Right renal pelvis (tissue), 4 donors: ENCODE measurements at regions not wholly inside any gene's neighbourhood (a gene's known extent, or its start where the extent isn't known, plus 50 kb on each side); places are given as distances from the start of the nearest gene placed in this dataset.

Source experiments
- DNase-seq, 4 donors: peaks; one replicate each; pipeline ENCODE4 v3.0.0-alpha.2; 2013; ENCODE audit warnings: low read depth in 4 of 4, low spot score in 3 of 4, missing footprints in 1 of 4

DNA sequence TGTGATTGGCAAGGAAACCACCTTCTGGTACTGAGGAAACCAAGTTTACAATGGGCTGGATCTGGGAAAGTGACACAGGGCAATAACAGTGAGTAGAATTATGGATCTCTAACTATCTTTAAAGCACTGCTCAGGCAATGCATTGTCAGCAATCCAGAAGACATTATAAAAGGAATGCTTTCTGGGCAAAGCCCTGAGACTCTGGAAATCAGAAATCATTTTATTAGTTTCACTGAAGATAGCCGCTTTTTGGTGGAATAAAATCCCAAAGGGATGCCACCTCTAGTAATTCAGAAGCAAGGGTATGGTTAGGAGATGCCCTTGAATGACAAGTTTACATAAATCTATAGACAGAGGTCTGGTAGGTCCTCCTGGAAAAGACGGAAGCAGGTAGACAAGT lies 211.1 kb downstream of the DMRT2 start:
- DNase-seq, result no peak

DNA sequence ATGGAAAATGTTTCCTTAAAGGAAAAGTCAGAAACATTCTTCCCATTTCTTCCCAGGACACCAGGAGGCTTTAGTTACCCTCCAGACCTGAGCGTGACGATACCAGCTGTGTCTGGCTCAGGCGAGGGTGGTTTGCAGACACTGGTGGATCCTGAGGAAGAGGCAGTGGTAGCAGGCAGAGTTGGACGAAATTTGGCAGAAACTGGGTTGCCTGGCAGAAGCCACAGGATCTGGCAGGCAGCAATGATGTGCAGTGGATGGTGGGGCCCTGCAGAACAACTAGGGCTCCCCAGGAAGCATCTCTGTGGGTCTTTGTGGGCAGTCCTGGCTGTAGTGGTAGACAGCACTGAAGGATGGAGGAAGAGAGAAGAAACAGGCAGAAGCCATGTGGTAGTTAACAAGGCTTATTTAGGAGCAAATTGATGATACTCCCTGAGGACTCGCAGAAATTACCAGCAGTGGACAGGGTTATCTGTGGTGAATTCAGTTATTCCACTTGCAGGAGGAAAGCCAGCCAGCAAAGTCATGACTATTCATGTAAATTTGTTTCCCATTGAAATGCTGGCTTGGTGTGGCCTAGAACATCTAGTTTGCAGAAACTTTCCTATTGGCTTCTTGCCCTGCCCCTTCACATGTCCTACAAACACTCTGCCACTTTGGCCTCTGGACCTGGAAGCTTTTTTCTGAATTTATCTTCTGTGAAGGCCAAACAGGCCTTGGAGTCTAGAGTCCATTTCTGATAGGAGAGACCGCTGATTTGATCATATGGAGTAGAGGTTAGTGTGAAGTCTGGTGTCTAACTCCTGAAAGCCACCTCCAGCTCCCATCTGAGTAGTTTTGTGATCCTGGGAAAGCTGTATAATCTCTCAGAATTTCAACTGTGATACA lies 212.0 kb downstream of the DMRT2 start:
- no peak for DNase-seq

DNA sequence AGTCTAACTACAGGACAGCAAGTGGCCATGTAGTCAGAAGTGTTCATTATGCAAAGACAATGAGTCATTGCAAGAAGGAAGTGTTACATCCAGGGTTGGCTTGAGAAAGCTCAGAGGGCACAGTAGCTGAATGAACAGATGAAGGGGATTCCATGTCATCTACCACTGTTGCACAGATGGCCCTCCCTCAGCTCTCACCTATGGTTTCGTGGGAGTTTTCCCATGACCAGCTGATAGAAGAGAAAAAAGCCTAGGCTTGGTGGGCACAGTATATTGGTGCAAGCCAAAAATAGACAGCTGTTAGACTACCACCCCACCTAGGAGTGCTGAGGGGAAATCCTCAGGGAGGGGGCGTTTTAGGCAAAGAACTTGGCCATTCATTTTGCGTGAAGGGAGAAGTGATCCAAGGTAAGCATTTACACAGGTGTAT lies 217.0 kb downstream of the DMRT2 start:
- DNase-seq, result no peak

DNA sequence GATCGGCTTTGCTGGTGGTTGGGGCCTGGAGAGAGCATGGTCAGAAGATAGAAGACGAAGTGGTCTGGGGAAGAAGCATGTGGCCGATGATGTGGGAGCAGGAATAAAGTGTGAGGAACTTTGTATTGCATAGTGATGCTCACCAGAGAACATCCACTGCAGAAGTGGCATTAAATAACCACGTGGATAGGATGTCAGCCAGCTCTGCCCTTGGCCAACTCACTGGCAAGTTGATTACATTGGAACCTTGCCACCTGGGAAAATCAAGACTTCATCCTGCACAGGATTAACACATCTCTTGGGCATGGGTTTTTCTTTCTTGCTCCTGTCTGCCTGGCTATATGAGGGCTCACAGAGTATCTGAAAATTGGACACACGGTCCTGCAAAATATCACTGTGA lies 217.4 kb downstream of the DMRT2 start:
- DNase-seq, result no peak

DNA sequence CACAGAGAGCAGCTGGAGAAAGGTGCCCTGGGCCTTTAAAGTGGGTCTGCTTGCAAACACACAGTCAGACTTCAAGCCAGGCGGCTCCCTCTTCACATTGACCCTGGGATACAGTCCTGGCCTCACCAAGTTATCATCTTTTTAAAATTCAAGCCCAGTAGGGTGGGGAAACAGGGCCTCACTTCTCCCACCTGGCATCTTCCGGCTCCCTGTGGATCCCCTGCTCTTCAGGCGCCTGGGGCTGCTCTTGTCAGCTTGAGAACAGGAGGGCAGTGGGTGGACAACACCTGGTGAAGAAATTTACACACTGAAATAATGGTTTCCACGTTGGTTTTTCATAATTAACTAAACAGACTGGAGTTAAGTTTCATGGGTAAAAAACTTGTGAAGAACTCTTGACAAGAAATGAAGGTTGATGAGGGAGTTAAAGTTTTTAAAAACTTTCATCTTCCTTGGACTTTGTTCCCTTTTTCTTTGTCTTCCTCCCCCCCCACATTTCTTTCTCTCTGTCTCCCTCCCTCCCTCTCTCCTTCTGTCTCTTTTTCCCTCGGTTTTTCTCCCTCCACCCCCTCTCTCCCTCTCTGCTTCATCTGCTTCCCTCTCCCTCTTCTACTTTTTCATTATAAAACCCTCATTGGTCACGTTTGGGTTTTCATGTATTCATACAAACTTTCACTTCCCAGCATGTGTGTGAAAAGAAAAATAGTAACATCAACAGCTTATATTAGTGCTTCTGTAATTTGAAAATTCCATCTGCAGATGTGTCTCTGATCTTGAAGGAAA lies 219.6 kb downstream of the DMRT2 start:
- no peak for DNase-seq

DNA sequence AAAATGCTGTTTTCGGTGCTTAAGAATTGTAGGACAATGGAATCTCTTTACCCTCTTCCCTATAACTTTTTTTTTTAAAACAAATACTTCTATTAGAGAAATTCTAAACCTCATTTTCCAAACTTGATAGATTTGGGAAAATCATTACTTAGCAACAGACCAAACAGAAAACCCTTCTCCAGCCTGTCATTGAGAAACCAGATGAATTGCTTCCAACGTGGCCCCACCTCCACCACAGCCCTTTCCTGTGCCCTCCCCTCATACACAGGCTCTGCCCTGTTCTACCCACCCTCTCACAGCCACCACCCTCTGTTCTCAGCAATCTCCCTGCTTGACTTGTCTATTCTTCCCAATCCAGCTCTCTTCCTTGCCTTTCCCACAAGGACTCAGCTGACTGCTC lies 221.2 kb downstream of the DMRT2 start:
- no peak for DNase-seq

DNA sequence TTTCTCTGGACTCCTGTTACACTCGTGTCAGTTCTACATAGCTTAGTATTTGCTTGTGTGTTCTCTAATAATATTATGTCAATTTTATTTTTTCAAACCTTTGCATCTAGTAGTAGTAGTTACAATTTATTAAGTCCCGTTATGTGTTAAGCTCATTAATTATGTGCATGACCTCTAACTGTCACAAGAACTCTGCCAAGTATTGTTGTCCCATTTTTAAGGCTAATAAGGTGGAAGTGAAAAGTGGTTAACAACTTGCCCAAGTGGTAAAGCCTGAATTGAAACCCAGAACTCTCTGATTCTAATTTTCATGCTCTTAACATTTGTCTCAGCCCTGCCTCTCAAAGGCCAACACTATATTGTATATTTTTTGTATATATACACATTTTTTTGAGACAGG lies 221.6 kb downstream of the DMRT2 start:
- DNase-seq, result no peak

DNA sequence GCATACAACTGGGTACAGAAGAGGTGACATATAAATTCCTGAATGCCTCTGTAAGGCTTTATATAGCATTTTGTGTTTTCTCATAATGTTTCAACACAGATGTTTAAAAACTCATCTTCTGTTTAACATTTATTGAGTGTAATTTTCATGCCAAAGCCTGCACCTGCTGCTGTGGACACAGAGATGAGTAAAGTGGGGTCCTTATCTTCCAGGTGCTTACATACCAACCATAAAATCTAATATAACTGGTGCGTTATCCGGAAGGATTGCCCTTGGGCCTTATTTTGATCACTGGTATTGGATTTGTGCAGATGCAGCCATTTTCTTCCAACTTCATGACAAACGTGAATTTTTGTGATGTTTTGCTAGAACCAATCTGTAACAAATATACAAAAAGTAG lies 222.3 kb downstream of the DMRT2 start:
- no peak for DNase-seq

DNA sequence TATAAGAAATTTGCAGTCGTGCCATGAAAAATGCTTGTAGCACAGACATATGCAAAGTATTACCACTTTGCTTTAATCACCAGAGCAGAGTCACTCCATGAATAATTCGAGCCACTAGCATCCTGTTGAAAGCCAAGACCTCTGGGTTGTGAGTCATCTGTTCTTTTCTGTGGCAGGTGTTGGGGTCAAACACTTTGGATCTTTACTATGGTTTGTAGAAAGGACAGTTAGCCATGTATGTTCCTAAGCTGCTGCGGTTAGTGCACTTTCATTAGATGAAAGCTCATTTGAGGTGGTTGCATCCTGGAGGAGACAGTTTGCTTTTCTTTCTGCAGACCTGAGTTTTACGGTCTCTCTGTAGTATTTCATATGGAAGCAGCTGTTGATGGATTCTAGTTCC lies 223.7 kb downstream of the DMRT2 start:
- no peak for DNase-seq

DNA sequence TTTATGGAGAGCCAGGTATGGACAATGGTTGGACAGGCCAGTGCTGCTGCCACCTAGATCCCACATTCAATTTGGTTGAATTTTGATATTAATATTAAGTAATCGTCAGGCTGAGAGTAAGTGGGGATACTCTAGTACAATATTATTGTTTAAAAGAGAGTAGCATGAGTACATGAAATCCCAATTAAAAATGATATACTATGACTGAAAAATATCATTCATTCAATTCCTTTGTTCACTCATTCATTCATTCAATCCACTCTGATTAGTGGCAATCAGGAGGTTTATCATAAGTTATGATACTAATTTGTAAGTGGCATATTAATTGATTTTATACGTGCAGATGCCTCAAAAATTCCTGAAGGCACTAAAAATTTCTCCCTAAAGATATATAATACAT lies 224.2 kb downstream of the DMRT2 start:
- no peak for DNase-seq

DNA sequence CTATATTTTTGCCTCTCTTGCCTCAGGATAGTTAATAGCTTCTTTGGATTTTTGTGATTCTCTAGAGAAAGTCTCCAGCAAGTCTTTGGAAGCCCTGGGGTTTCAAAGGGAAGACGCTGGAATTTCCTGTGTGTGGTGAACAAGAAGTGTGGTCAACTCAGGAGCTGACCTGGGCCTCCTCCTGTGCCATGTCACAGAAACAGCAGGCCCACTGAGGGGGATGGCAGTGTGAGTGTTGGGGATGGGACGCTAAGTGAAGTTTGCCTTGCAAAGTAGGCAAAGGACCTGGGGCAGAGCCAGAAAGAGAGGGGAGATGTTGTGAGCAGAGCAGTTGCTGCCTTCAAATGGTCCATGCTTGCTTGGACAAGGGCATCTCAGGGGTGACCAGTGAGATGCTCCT lies 226.3 kb downstream of the DMRT2 start:
- no peak for DNase-seq

DNA sequence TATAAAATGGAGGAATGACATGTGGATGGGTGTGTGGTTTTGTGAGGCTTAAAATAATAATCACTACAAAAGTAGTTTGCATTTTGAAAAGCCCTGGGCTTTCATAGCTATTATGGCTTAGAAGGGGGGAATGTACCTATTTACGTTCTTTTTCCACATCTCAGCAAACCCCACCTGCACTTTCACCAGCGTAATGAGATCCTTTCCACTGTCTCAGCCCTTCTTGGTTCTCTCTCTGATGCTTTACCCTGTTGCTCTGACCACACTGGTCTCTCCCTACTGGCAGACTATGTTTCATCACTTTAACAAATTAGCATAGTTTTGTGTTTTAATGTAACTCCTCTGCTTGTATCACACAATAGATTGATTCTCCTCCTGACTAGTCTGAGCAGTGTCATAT lies 234.6 kb downstream of the DMRT2 start:
- no peak for DNase-seq

DNA sequence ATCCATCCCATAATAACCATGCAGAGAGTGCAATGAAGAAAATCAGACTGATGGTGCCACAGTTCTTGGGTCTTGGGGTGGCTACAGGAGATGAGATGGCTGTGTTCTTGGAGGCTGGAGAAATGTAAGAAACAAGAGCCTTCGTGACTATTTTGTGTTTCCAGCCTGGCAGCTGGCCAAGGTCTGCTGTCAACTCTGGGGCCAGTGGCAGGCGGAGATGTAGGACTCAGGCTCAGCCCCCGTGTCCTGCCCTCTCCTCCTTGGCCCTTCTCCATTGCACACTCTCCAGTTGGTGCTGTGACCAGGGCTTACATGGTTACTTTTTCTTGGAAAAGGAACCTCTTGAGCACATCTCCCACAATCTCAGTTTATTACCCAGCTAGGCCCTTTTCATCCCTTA lies 235.4 kb downstream of the DMRT2 start:
- no peak for DNase-seq

DNA sequence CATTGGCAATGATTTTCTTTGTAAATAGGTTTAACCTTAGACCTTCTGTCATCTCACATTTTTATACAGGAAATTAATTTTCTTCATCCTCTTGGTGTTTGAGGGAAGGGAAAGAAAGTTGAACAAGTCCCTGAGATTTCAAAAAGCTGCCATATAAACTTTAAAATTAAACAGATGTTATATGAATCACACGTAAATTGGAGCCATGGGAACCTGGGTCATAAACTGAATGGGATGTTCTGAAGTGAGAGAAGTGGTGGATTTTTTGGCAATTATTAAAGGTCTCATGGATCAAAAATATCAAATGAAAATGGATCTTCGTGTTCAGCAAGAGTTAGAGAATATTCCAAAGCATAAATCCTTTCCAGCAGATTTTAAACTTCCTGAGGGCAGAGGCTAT lies 242.2 kb downstream of the DMRT2 start:
- no peak for DNase-seq

DNA sequence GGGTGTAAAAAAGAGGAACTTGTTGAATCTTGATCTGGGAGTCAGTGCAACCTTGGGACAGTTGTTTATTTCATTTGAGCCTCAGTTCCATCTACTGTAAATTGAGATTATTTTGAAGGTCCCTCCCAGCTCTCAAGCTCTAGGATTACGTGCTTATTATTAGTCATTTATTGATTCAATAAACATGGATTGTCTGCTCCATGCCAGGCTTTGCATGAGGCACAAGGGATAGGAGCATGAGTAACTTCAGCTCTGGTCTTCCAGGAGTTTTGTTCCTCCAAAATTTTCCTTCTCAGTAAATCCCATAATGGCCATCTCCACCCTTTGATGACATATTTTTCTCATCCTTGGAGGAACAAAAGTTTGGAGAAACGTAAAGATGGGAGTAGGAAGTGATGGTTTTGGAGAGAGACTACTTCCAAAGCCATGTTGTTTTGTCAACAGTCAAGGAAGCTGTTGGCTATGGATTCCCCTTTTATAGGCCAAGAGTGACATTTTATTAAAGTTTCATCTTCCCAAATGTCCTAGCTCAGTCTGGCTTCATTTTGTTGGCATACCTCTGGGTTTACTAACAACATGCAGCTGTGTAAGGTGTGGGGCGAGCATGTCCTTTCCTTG lies 244.6 kb downstream of the DMRT2 start:
- no peak for DNase-seq

DNA sequence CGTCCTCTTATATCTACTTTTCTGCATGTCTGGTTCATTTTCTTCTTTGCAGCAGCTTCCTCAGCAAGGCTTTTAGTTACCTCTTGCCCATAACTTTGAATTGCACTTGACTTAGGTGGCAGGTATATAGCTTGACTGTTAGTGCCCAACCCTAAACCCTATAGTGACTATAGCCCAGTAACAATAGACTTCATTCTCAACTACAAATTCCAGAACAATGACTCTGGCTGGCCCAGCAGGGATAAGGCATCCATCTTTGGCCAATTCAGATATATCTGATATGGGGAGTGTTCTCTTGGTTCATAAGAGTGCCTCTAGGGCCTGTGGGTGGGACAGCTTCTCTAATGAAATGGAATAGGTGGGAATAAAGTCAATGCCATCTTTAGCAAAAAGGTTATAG lies 246.2 kb downstream of the DMRT2 start:
- no peak for DNase-seq

DNA sequence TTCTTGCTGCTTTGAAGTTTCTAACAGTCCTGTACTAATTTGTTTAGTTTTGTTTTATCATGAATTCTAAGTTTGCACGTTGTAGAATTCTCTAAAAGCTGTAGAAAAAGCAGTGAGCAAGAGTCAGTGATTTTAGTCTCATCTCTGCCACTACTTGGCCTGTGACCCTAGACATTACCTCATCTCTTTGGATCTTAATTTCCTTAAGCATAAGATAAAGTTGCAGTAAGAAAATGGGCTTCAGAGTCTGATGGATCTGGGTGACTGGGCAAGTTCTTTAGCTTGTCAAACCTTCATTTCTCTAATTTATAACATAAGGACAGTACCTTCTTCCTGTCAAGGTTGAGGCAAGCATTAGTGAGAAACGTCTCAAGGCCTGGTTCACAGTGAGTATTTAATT lies 247.9 kb downstream of the DMRT2 start:
- DNase-seq, result no peak

DNA sequence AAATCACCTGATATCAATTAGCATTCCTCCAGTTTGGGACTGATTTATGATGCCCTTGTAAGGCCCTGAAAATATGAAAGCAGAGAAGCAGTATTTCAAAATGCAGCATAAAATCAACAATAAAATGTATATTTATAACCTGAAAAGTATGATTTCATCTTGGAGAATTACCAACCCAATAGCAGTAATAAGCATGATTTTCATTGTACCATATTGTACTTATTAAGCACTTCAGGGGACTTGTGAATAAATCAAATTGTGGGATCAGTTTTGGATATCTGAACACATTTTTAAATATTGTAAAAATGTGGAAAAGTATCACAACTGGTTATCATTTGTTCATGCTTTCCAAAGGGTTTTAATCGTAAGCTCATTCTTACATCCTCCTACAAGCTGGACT lies 250.8 kb downstream of the DMRT2 start:
- DNase-seq, result no peak

DNA sequence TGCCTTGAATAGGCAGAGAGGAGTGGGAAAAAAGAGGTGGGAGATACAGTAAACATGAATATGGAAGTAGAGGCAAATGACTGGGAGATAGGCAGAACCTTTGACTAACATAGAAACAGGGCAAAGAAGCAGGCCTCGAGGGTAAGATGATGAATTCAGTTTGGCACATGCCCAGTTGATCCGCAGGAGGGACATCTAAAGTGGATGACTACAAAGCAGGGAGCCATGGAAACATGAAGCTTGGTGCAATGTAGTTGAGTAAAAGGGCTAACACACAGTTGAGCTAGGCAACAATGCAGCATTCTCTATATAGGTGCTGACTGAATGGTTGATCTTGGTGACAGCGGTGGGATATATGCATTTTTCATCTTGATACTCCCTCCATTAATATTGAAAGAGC lies 253.8 kb downstream of the DMRT2 start:
- DNase-seq, result no peak

DNA sequence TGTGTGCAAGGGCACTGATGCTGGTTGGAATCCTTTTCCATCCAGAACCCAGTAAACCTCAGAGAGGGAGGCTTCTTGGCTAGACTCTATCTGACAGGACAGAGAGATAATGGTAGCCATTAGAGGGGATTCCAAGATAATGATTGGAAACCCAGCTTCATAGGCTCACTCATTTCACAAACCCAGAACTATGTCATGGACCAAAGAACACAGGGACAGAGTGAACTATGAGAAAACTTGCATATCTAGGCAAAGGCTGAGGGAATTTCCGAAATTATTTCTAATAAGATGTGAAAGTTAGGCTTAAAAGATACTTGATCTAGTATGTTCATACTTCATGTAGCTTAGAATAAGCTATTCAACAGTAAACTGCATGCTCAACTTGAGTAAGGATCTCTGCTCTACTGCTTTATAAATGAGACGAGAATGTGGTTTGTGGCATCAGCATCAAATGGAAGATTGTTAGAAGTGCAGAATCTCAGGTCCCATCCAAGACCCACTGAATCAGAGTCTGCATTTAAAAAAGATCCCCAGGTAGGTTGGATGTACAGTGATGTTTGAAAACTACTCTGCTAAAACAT lies 261.4 kb downstream of the DMRT2 start:
- no peak for DNase-seq

DNA sequence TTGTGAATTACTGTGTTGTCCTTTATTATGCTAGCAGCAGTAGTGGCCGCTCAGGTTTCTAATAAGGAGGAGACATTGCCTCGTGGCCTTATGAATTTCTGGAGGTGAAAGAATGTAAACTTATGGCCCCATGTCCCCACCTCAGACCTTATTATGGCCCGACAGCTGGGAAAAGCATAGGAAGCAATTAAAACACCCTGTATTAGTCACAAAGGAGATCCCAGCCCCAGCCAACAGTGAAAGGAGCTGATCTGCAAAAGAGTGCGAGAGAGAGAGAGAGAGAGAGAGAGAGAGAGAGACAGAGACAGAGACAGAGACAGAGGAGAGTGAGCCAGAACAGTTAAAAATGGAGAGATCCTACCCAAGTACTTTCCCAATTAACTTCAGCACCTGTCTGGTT lies 269.3 kb downstream of the DMRT2 start:
- no peak for DNase-seq
